HG03439 (cell line): ENCODE measurements at regions not wholly inside any gene's neighbourhood (a gene's known extent, or its start where the extent isn't known, plus 50 kb on each side); places are given as distances from the start of the nearest gene placed in this dataset.

ENCODE experiments used
- ATAC-seq: cut with Tn5 transposase; IDR thresholded peaks from one replicate; pipeline ENCODE4 v1.9.1; 2021; ENCODE audit warnings: mild to moderate bottlenecking, moderate library complexity; ENCODE audit not compliant: unreplicated experiment

- no peak for ATAC-seq
Measured at GRCh38 chr5:63894690-63895089, 67.6 kb downstream of the HTR1A start.

- ATAC-seq: no peak
Measured at GRCh38 chr5:63878788-63879187, 83.5 kb downstream of the HTR1A start.

- ATAC-seq: no peak
Measured at GRCh38 chr5:63877961-63878360, 84.3 kb downstream of the HTR1A start.

- ATAC-seq: no peak
Measured at GRCh38 chr5:63860379-63860778, 101.9 kb downstream of the HTR1A start.

- ATAC-seq: no peak
Measured at GRCh38 chr5:63854076-63854475, 108.2 kb downstream of the HTR1A start.

- ATAC-seq: no peak
Measured at GRCh38 chr5:63843190-63843589, 119.1 kb downstream of the HTR1A start.

- ATAC-seq: no peak
Measured at GRCh38 chr5:63837437-63837836, 124.8 kb downstream of the HTR1A start.

GRCh38 chr5:63831381-63831780, 130.9 kb downstream of the HTR1A start:
- no peak for ATAC-seq

GRCh38 chr5:63825984-63826383, 136.3 kb downstream of the HTR1A start:
- ATAC-seq: no peak

GRCh38 chr5:63823583-63823982, 138.7 kb downstream of the HTR1A start:
- no peak for ATAC-seq

GRCh38 chr5:63822614-63823013, 139.6 kb downstream of the HTR1A start:
- ATAC-seq: no peak

- ATAC-seq: no peak
Measured at GRCh38 chr5:63820577-63820976, 141.7 kb downstream of the HTR1A start.

- no peak for ATAC-seq
Measured at GRCh38 chr5:63812693-63813092, 149.6 kb downstream of the HTR1A start.

- no peak for ATAC-seq
Measured at GRCh38 chr5:63811961-63812360, 150.3 kb downstream of the HTR1A start.

- no peak for ATAC-seq
Measured at GRCh38 chr5:63811286-63811685, 151.0 kb downstream of the HTR1A start.

- no peak for ATAC-seq
Measured at GRCh38 chr5:63805151-63805550, 157.1 kb downstream of the HTR1A start.

GRCh38 chr5:63803165-63803564, 159.1 kb downstream of the HTR1A start:
- no peak for ATAC-seq

GRCh38 chr5:63794979-63795378, 167.3 kb downstream of the HTR1A start:
- no peak for ATAC-seq

- ATAC-seq: no peak
Measured at GRCh38 chr5:63794296-63794695, 167.9 kb downstream of the HTR1A start.

GRCh38 chr5:63774939-63775338, 187.3 kb downstream of the HTR1A start:
- ATAC-seq: no peak

GRCh38 chr5:63768221-63768620, 194.0 kb downstream of the HTR1A start:
- ATAC-seq: no peak

- ATAC-seq: no peak
Measured at GRCh38 chr5:63760965-63761364, 201.3 kb downstream of the HTR1A start.

GRCh38 chr5:63743096-63743798, 219.0 kb downstream of the HTR1A start:
- ATAC-seq: no peak
